Transverse colon (tissue), 3 donors: ENCODE measurements at regions not wholly inside any gene's neighbourhood (a gene's known extent, or its start where the extent isn't known, plus 50 kb on each side); places are given as distances from the start of the nearest gene placed in this dataset.

Source experiments
- CTCF ChIP-seq, 5 experiments: fragments of 200-600 bp in 3 of 5; fragments of 450-650 bp in 2 of 5; sonication (generic) in 3 of 5; IDR thresholded peaks; 1 replicate in 2 of 5; 2 replicates in 3 of 5; pipeline ENCODE4 v1.5.1; 2016 to 2017; ENCODE audit warnings: antibody characterized with exemption in 5 of 5, inconsistent platforms in 3 of 5, mild to moderate bottlenecking in 2 of 5, moderate library complexity in 1 of 5
- EP300 ChIP-seq: sonication (generic); formaldehyde crosslinking; IDR thresholded peaks from one replicate; pipeline ENCODE4 v1.6.1; 2017; ENCODE audit warnings: antibody characterized with exemption, low read depth

- TF ChIP-seq EP300 (no peak), CTCF (IDR thresholded peaks at IDR 0.05) (no peak)
These were observed 457.3 kb upstream of the SULF2 start for GRCh38 chr20:48242623-48243022.
